ENCODE measurements at regions not wholly inside any gene's neighbourhood (a gene's known extent, or its start where the extent isn't known, plus 50 kb on each side); places are given as distances from the start of the nearest gene placed in this dataset.

- H3K36me3 ChIP-seq = no peaks in the 10 kb centered on the region
- TF ChIP-seq CTCF (IDR thresholded peaks at IDR 0.05) = no peak
- no peak overlapping the region for H3K4me3 ChIP-seq (ENCODE audit: low read depth in 1 of 2, low read length in 1 of 2)
These were observed 65.8 kb downstream of the SALL1 start for GRCh38 chr16:51085271-51085670.

GRCh38 chr16:51084074-51084928 is 66.8 kb downstream of the SALL1 start:
- Histone ChIP-seq H3K4me1 (ENCODE audit: control insufficient read depth in 1 of 2, insufficient read depth in 1 of 2, low read depth in 1 of 2, low read length in 1 of 2) (no peaks in the 10 kb centered on the region), H3K27me3 (peaks cover 5% of the 10 kb centered on the region), H3K36me3 (no peaks in the 10 kb centered on the region), H3K4me3 (ENCODE audit: low read depth in 1 of 2, low read length in 1 of 2) (no peak overlapping the region), H3K27ac (no peak overlapping the region), H3K9me3 (no peaks in the 10 kb centered on the region)
- TF ChIP-seq CTCF (IDR thresholded peaks at IDR 0.05) = no peak

More at GRCh38 chr16:51085271-51085670, 65.8 kb downstream of the SALL1 start:
- peaks cover 5% of the 10 kb centered on the region for H3K27me3 ChIP-seq
- no peaks in the 10 kb centered on the region for H3K9me3 ChIP-seq
- no peaks in the 10 kb centered on the region for H3K4me1 ChIP-seq (ENCODE audit: control insufficient read depth in 1 of 2, insufficient read depth in 1 of 2, low read depth in 1 of 2, low read length in 1 of 2)
- H3K27ac ChIP-seq = no peak overlapping the region

- H3K4me3 ChIP-seq (ENCODE audit: low read depth in 1 of 2, low read length in 1 of 2) = no peak overlapping the region
- H3K36me3 ChIP-seq = no peaks in the 10 kb centered on the region
These were observed 78.5 kb downstream of the SALL1 start for GRCh38 chr16:51072591-51072990.

GRCh38 chr16:51071326-51071725 is 79.7 kb downstream of the SALL1 start:
- no peaks in the 10 kb centered on the region for H3K27me3 ChIP-seq
- H3K4me3 ChIP-seq (ENCODE audit: low read depth in 1 of 2, low read length in 1 of 2) = no peak overlapping the region
- no peak for TF ChIP-seq CTCF (IDR thresholded peaks at IDR 0.05)
- H3K9me3 ChIP-seq = no peaks in the 10 kb centered on the region
- no peaks in the 10 kb centered on the region for H3K4me1 ChIP-seq (ENCODE audit: control insufficient read depth in 1 of 2, insufficient read depth in 1 of 2, low read depth in 1 of 2, low read length in 1 of 2)
- no peak overlapping the region for H3K27ac ChIP-seq
- no peaks in the 10 kb centered on the region for H3K36me3 ChIP-seq

More at GRCh38 chr16:51072591-51072990, 78.5 kb downstream of the SALL1 start:
- Histone ChIP-seq H3K27me3 (no peaks in the 10 kb centered on the region), H3K27ac (no peak overlapping the region), H3K9me3 (no peaks in the 10 kb centered on the region), H3K4me1 (ENCODE audit: control insufficient read depth in 1 of 2, insufficient read depth in 1 of 2, low read depth in 1 of 2, low read length in 1 of 2) (no peaks in the 10 kb centered on the region)
- no peak for TF ChIP-seq CTCF (IDR thresholded peaks at IDR 0.05)

- peaks cover 10% of the 10 kb centered on the region for H3K27me3 ChIP-seq
- no peak overlapping the region for H3K27ac ChIP-seq
- no peak overlapping the region for H3K4me3 ChIP-seq (ENCODE audit: low read depth in 1 of 2, low read length in 1 of 2)
- no peaks in the 10 kb centered on the region for H3K9me3 ChIP-seq
- no peaks in the 10 kb centered on the region for H3K4me1 ChIP-seq (ENCODE audit: control insufficient read depth in 1 of 2, insufficient read depth in 1 of 2, low read depth in 1 of 2, low read length in 1 of 2)
- no peaks in the 10 kb centered on the region for H3K36me3 ChIP-seq
- TF ChIP-seq CTCF (IDR thresholded peaks at IDR 0.05) = no peak
These were observed 83.7 kb downstream of the SALL1 start for GRCh38 chr16:51067352-51067751.

All from neutrophil (primary cell).